Eye (tissue), 1 donor: ENCODE measurements at regions not wholly inside any gene's neighbourhood (a gene's known extent, or its start where the extent isn't known, plus 50 kb on each side); places are given as distances from the start of the nearest gene placed in this dataset.

Source experiments
- DNase-seq: peaks from one replicate; pipeline ENCODE4 v3.0.0-alpha.2; 2015

GRCh38 chr6:153207617-153208016, 76.5 kb upstream of the RGS17 start:
- DNase-seq, result no peak

GRCh38 chr6:153207006-153207405, 75.9 kb upstream of the RGS17 start:
- DNase-seq, result no peak

GRCh38 chr6:153192943-153193885, 62.1 kb upstream of the RGS17 start:
- no peak for DNase-seq

- DNase-seq, result no peak
These were observed 52.8 kb upstream of the RGS17 start for GRCh38 chr6:153183925-153184324.
